Adrenal gland (tissue), 9 donors: ENCODE measurements at regions not wholly inside any gene's neighbourhood (a gene's known extent, or its start where the extent isn't known, plus 50 kb on each side); places are given as distances from the start of the nearest gene placed in this dataset.

ENCODE experiments used
- DNase-seq, 7 donors: peaks; one replicate each; pipeline ENCODE4 v3.0.0-alpha.2; 2019 to 2020
- H3K27ac ChIP-seq, 5 donors: fragments of 200-600 bp; sonication (generic) in 4 of 5; 1 replicate in 3 of 5; 2 replicates in 2 of 5; pipeline versions ENCODE4 v1.5.1 to v1.8.0; 2016 to 2020; ENCODE audit warnings: mild to moderate bottlenecking in 1 of 5
- H3K27me3 ChIP-seq: fragments of 200-600 bp; 2 replicates; pipeline ENCODE4 v1.8.0; 2021
- H3K36me3 ChIP-seq, 2 donors: fragments of 200-600 bp; replicated peaks in 1 of 2; 1 replicate in 1 of 2; 2 replicates in 1 of 2; pipeline versions ENCODE4 v1.5.1 to v1.8.0; 2018 to 2022
- H3K4me1 ChIP-seq, 2 donors: fragments of 200-600 bp; replicated peaks in 1 of 2; 1 replicate in 1 of 2; 2 replicates in 1 of 2; pipeline versions ENCODE4 v1.5.1 to v1.8.0; 2018 to 2021
- H3K4me3 ChIP-seq, 4 donors: fragments of 200-600 bp; sonication (generic) in 3 of 4; one replicate each; pipeline ENCODE4 v1.5.1; 2016 to 2018
- H3K9me3 ChIP-seq, 3 donors: fragments of 200-600 bp; sonication (generic) in 1 of 3; replicated peaks in 1 of 3; 1 replicate in 2 of 3; 2 replicates in 1 of 3; pipeline versions ENCODE4 v1.5.1 to v1.8.0; 2016 to 2021
- POLR2A ChIP-seq, 2 donors: fragments of 450-650 bp; IDR thresholded peaks; one replicate each; pipeline ENCODE4 v1.6.1; 2017; ENCODE audit warnings: antibody characterized with exemption in 2 of 2, mild to moderate bottlenecking in 2 of 2, moderate library complexity in 1 of 2
- WGBS, 4 donors: extraction: QIAGEN DNeasy Blood & Tissue Kit in 2 of 4; methylation state at CpG; one replicate each; pipeline versions ENCODE4 v1.1.5 to v1.1.7; 2013 to 2017; 5-methylcytosine and 5-hydroxymethylcytosine counted together
- intact Hi-C, 2 donors: fragments of 100-400 bp; cut with DNase I; formaldehyde crosslinking; loops; one replicate each; pipeline versions ENCODE4 v1.14.1 to v1.15.0; 2022 to 2023
- TF ChIP-seq, protein P1 (sequence below), 6 experiments: fragments of 450-650 bp in 4 of 6; fragments of 200-600 bp in 2 of 6; sonication (generic) in 1 of 6; IDR thresholded peaks; 1 replicate in 5 of 6; 2 replicates in 1 of 6; pipeline versions ENCODE4 v1.5.1 to v1.8.0; 2016 to 2021; ENCODE audit warnings: antibody characterized with exemption in 6 of 6, mild to moderate bottlenecking in 2 of 6, moderate library complexity in 1 of 6
- donor health status: healthy with polysubstance abuse.
- donor health status: Bipolar disorder and iron deficiency.
- donor health status: DM: yes; HTN: yes; CAD: no.
- donor health status: DM: no; HTN: no; CAD: no.
- donor health status: DM: no; HTN: no; CAD: no.

DNA sequence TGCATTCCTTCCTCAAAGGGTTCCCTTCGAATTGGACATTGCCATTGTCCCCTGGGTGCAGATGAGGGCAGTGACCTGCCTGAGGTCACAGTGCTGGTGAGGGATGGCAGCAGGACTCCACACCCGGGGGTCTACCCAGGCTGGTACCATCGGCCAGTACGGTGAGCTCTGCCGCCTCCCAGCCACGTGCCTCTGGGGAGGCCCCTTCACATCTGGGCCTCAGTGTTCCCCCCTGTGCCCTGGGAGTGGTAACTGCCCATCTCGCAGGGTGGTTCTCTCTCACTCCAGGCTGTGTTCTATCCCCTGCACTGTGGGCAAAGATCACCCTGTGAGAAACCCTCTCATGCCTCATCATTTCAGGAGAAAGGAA is 99.4 kb upstream of the IQSEC1 start:
- DNase-seq, result no peak
- 75 to 89% (median 86%) methylated on average over 2 to 7 of the region's 7 CpGs for WGBS, 4 donors
- no peaks in the 10 kb centered on the region for H3K27me3 ChIP-seq
- no peak overlapping the region for H3K27ac ChIP-seq
- H3K4me1 ChIP-seq, result no peaks in the 10 kb centered on the region
- no peak for TF ChIP-seq POLR2A (IDR thresholded peaks at IDR 0.05)
- TF ChIP-seq, protein P1, sequence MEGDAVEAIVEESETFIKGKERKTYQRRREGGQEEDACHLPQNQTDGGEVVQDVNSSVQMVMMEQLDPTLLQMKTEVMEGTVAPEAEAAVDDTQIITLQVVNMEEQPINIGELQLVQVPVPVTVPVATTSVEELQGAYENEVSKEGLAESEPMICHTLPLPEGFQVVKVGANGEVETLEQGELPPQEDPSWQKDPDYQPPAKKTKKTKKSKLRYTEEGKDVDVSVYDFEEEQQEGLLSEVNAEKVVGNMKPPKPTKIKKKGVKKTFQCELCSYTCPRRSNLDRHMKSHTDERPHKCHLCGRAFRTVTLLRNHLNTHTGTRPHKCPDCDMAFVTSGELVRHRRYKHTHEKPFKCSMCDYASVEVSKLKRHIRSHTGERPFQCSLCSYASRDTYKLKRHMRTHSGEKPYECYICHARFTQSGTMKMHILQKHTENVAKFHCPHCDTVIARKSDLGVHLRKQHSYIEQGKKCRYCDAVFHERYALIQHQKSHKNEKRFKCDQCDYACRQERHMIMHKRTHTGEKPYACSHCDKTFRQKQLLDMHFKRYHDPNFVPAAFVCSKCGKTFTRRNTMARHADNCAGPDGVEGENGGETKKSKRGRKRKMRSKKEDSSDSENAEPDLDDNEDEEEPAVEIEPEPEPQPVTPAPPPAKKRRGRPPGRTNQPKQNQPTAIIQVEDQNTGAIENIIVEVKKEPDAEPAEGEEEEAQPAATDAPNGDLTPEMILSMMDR (IDR thresholded peaks at IDR 0.05), result no peak
- no peaks in the 10 kb centered on the region for H3K36me3 ChIP-seq
- no peaks in the 10 kb centered on the region for H3K9me3 ChIP-seq
- no peak overlapping the region for H3K4me3 ChIP-seq
- intact Hi-C loops, result no loop called here

DNA sequence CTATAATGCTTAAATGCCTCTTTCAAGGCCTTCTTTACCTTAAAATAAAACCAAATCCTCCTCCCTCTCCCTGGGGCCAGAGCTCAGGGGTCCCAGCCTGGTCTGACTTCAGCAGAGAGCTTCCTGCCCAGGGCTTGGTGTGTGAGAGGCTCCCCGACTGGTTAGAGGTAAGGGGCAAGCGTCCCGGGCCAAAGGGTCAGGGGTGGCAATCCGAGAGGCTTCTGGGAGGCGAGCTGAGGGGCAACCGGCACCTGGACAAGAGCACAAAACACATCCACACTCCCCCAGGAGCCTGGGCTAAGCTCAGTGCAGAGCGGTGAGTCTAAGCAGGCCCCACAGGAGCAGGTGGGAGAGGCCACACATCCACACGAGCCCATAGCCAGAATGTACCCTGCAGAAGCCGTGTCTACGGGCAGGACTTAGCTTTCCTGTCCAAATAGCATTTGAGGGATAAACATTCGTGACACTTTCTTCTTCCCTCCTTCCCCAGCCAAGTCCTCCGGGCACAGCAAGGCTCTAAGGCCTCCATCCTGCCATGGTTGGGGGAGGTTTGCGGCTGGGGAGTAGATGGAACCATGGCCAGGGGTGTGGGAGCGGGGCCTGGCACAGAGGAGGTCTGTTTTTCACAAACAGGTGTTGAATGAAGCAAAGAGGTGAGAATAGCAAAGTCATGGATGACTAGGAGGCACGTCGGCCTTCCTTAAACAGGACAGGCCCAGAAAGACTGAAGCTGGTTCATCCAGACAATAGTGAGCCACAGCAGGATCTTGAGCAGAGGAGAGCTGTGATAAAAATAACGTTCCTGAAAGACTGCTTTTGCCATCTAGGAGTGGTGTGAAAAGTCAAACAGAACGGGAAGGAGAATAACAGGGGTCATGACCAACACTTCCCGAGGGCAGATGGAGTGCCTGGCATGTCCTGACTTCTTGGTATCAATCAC is 98.7 kb upstream of the IQSEC1 start:
- DNase-seq, result no peak
- Histone ChIP-seq H3K9me3 (no peaks in the 10 kb centered on the region), H3K36me3 (no peaks in the 10 kb centered on the region), H3K27me3 (no peaks in the 10 kb centered on the region), H3K27ac (no peak overlapping the region), H3K4me3 (no peak overlapping the region), H3K4me1 (no peaks in the 10 kb centered on the region)
- no peak for TF ChIP-seq POLR2A (IDR thresholded peaks at IDR 0.05)
- TF ChIP-seq, protein P1 (IDR thresholded peaks at IDR 0.05), result no peak
- intact Hi-C loops, result no loop called here
- whole genome bisulfite sequencing, 4 donors, result 81 to 90% (median 86%) methylated on average over 17 to 19 of the region's 19 CpGs

DNA sequence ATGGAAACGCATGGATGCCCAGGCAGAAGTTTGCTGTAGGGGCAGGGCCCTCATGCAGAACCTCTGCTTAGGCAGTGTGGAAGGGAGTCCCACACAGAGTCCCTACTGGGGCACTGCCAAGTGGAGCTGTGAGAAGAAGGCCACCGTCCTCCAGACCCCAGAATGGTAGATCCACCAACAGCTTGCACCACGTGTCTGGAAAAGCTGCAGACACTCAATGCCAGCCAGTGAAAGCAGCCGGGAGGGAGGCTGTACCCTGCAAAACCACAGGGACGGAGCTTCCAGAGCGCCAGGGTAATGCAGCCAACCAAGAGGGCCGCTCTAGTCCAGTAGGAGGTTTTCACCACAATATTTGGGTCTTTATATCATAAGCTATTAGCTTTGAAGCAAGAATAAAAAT is 97.1 kb upstream of the IQSEC1 start:
- no peaks in the 10 kb centered on the region for H3K27me3 ChIP-seq
- intact Hi-C loops, result no loop called here
- TF ChIP-seq, protein P1 (IDR thresholded peaks at IDR 0.05), result no peak
- no peaks in the 10 kb centered on the region for H3K36me3 ChIP-seq
- no peak overlapping the region for H3K27ac ChIP-seq
- DNase-seq, result no peak
- H3K9me3 ChIP-seq, result no peaks in the 10 kb centered on the region
- H3K4me3 ChIP-seq, result no peak overlapping the region
- H3K4me1 ChIP-seq, result no peaks in the 10 kb centered on the region
- 73 to 82% (median 76%) methylated on average over 6 to 7 of the region's 7 CpGs for WGBS, 4 donors

DNA sequence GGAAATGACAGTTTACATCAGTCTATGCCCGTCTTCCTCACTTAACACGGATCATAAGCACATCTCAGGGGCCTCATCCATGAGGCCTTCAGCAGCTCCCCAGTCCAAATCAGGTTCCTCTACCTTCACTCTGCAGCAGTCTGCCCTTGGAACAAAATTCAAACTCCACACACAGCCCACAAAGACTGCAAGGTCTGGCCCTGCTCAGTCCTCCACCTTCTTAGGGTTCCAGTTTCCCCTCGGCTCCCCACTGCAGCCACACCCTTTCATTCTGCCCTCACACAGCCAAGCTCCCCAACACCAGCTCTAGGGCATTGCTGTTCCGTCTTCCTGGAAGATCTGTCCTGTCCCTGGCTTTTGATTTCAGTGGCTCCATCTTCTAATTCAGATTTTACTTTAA is 95.2 kb upstream of the IQSEC1 start:
- intact Hi-C loops, result no loop called here
- TF ChIP-seq, protein P1 (IDR thresholded peaks at IDR 0.05), result no peak
- no peak for TF ChIP-seq POLR2A (IDR thresholded peaks at IDR 0.05)

More for the DNA sequence above, 95.2 kb upstream of the IQSEC1 start:
- H3K36me3 ChIP-seq, result no peaks in the 10 kb centered on the region
- no peak for DNase-seq
- no peak overlapping the region for H3K4me3 ChIP-seq
- H3K4me1 ChIP-seq, result no peaks in the 10 kb centered on the region
- 86 to 92% (median 88%) methylated on average over 4 of the region's 4 CpGs for WGBS, 4 donors
- H3K9me3 ChIP-seq, result no peaks in the 10 kb centered on the region
- H3K27me3 ChIP-seq, result no peaks in the 10 kb centered on the region
- H3K27ac ChIP-seq, result no peak overlapping the region
